ENCODE measurements at regions not wholly inside any gene's neighbourhood (a gene's known extent, or its start where the extent isn't known, plus 50 kb on each side); places are given as distances from the start of the nearest gene placed in this dataset.
"Not testable (repeated sequence)": the region's sequence is repeated elsewhere in the genome, so short reads cannot be mapped to it uniquely, and the experiment has no call there.

DNA sequence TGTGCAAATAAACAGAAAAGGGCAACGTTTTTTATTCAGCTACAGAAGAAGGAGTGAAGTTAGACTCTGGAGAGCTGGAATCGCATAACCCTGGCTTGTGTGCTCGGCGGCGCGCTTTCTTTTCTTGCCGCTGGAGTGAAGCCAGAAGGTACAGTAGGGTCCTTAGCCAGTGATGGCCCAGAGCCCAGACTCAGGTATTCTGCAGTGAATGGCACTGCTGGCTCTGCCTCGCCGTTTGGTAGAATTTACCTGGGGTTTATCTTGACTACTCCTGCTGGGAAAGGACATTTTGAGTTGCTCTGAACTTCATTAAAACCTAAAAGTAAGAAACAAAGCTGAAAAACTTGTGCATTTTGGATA is 56.9 kb upstream of the TIAM2 start:
- H3K4me3 ChIP-seq (ENCODE audit: low read depth, low read length): no peak overlapping the region
- H3K9ac ChIP-seq (ENCODE audit: low read length): no peak overlapping the region
- H3K27me3 ChIP-seq (ENCODE audit: control insufficient read depth, insufficient read depth, low read length): no peaks in the 10 kb centered on the region
- no peak overlapping the region for H3K27ac ChIP-seq (ENCODE audit: low read depth, low read length)
- peaks cover 10% of the 10 kb centered on the region for H3K4me1 ChIP-seq (ENCODE audit: control insufficient read depth, insufficient read depth, low read length)
- no peaks in the 10 kb centered on the region for H3K36me3 ChIP-seq (ENCODE audit: control insufficient read depth, insufficient read depth, low read length)
- H3K9me3 ChIP-seq (ENCODE audit: control insufficient read depth, insufficient read depth, low read depth, low read length): no peaks in the 10 kb centered on the region

DNA sequence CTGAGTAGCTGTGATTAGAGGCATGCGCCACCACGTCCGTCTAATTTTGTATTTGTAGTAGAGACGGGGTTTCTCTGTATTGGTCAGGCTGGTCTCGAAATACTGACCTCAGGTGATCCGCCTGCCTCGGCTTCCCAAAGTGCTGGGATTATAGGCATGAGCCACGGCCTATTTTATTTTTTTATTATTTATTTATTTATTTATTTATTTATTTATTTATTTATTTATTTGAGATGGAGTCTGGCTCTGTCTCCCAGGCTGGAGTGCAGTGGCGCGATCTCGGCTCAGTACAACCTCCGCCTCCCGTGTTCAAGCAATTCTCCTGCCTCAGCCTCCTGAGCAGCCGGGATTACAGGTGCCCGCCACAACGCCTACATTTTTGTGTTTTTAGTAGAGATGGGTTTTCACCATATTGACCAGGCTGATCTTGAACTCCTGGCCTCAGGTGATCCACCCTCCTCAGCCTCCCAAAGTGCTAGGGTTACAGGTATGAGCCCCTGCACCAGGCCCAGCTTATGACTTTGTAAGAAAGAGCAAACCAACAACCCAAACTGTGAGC is 56.3 kb upstream of the TIAM2 start:
- not testable (repeated sequence) for H3K4me3 ChIP-seq (ENCODE audit: low read depth, low read length); H3K27ac ChIP-seq (ENCODE audit: low read depth, low read length); H3K9me3 ChIP-seq (ENCODE audit: control insufficient read depth, insufficient read depth, low read depth, low read length); H3K4me1 ChIP-seq (ENCODE audit: control insufficient read depth, insufficient read depth, low read length); H3K27me3 ChIP-seq (ENCODE audit: control insufficient read depth, insufficient read depth, low read length); H3K9ac ChIP-seq (ENCODE audit: low read length); H3K36me3 ChIP-seq (ENCODE audit: control insufficient read depth, insufficient read depth, low read length)

DNA sequence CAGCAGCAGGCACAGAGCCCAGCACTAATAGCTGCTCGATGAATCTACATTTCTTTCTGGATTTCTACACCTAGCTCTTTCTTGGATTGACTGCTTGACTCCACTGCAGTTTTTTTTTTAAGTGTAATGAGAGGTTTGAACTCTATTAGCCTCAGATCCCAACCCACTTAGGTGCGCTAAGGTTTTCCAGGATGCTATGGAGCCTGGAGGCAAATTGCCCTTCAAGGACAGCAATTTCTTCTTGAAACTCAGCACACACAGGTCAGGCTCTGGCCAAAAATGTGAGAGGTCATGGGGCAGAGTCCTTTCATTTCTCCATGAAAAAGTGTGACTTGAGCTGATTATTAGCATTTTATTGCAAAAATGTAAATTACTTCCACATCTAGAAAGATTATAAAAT is 52.3 kb upstream of the TIAM2 start:
- Histone ChIP-seq H3K9me3 (ENCODE audit: control insufficient read depth, insufficient read depth, low read depth, low read length) (no peaks in the 10 kb centered on the region), H3K27ac (ENCODE audit: low read depth, low read length) (no peak overlapping the region), H3K36me3 (ENCODE audit: control insufficient read depth, insufficient read depth, low read length) (no peaks in the 10 kb centered on the region)

DNA sequence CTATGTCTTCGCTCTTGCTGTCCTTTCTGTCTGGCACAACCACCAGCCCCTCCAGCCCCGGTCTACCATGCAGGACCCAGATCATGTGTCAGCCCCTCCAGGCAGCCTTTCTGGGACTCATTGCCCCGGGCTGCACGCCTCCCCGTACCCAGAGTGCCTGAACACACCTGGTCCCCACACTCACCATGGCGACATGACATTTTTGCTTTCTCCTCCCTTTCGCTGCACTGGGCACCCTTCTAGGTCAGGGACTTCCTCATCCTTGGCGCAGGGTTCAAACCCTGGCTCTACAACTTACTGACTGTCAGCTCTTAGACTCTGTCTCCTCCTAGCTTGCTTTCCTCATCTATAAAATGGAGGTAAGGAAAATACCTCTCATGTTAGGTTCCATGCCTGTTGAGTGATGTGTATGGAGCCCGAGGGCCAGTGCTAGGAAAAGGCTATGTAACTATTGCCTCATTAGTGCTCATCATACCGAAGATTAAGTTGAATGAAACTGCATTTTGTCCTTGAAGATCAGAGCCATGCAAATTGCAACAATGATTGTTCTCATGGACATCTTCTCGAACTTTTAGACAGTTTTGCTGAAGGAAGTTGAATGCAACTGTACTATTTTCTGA is 49.7 kb upstream of the TIAM2 start:
- H3K9ac ChIP-seq (ENCODE audit: low read length): no peak overlapping the region
- no peaks in the 10 kb centered on the region for H3K36me3 ChIP-seq (ENCODE audit: control insufficient read depth, insufficient read depth, low read length)
- no peak overlapping the region for H3K4me3 ChIP-seq (ENCODE audit: low read depth, low read length)
- no peaks in the 10 kb centered on the region for H3K27me3 ChIP-seq (ENCODE audit: control insufficient read depth, insufficient read depth, low read length)
- H3K27ac ChIP-seq (ENCODE audit: low read depth, low read length): no peak overlapping the region
- no peaks in the 10 kb centered on the region for H3K9me3 ChIP-seq (ENCODE audit: control insufficient read depth, insufficient read depth, low read depth, low read length)
- no peaks in the 10 kb centered on the region for H3K4me1 ChIP-seq (ENCODE audit: control insufficient read depth, insufficient read depth, low read length)

More for the DNA sequence above, 52.3 kb upstream of the TIAM2 start:
- H3K27me3 ChIP-seq (ENCODE audit: control insufficient read depth, insufficient read depth, low read length): no peaks in the 10 kb centered on the region
- peaks cover 2% of the 10 kb centered on the region; the same call in 1 of the 2 replicates for H3K4me1 ChIP-seq (ENCODE audit: control insufficient read depth, insufficient read depth, low read length)
- H3K4me3 ChIP-seq (ENCODE audit: low read depth, low read length): no peak overlapping the region
- no peak overlapping the region for H3K9ac ChIP-seq (ENCODE audit: low read length)

Measured in HUES6 (cell line).